NCI-H524 treated with DMSO at 0.1 percent for 48 hours (cell line): ENCODE measurements at regions not wholly inside any gene's neighbourhood (a gene's known extent, or its start where the extent isn't known, plus 50 kb on each side); places are given as distances from the start of the nearest gene placed in this dataset.

Source experiments
- DNase-seq: peaks from one replicate; lab custom pipeline; 2025; lab: John Stamatoyannopoulos, UW

- DNase-seq = no peak
Measured at GRCh38 chr1:185581020-185581419, 153.2 kb upstream of the HMCN1 start.

GRCh38 chr1:185578293-185578692, 155.9 kb upstream of the HMCN1 start:
- no peak for DNase-seq

- DNase-seq = no peak
Measured at GRCh38 chr1:185574139-185574875, 159.9 kb upstream of the HMCN1 start.

- DNase-seq = no peak
Measured at GRCh38 chr1:185573677-185574076, 160.5 kb upstream of the HMCN1 start.

GRCh38 chr1:185573162-185573561, 161.0 kb upstream of the HMCN1 start:
- DNase-seq = no peak

GRCh38 chr1:185570962-185571361, 163.2 kb upstream of the HMCN1 start:
- DNase-seq = no peak

- DNase-seq = no peak
Measured at GRCh38 chr1:185568155-185569123, 165.8 kb upstream of the HMCN1 start.

- no peak for DNase-seq
Measured at GRCh38 chr1:185567440-185567839, 166.8 kb upstream of the HMCN1 start.

- DNase-seq = no peak
Measured at GRCh38 chr1:185566995-185567394, 167.2 kb upstream of the HMCN1 start.

- no peak for DNase-seq
Measured at GRCh38 chr1:185565302-185565701, 168.9 kb upstream of the HMCN1 start.

GRCh38 chr1:185564816-185565215, 169.4 kb upstream of the HMCN1 start:
- DNase-seq = no peak

GRCh38 chr1:185562461-185563359, 171.5 kb upstream of the HMCN1 start:
- no peak for DNase-seq

GRCh38 chr1:185561629-185562028, 172.6 kb upstream of the HMCN1 start:
- DNase-seq = no peak

- DNase-seq = no peak
Measured at GRCh38 chr1:185560760-185561159, 173.4 kb upstream of the HMCN1 start.

GRCh38 chr1:185559684-185560331, 174.4 kb upstream of the HMCN1 start:
- no peak for DNase-seq

- DNase-seq = no peak
Measured at GRCh38 chr1:185559151-185559550, 175.0 kb upstream of the HMCN1 start.

GRCh38 chr1:185556561-185556960, 177.6 kb upstream of the HMCN1 start:
- DNase-seq = no peak

- DNase-seq = no peak
Measured at GRCh38 chr1:185555743-185556142, 178.4 kb upstream of the HMCN1 start.

GRCh38 chr1:185551008-185551407, 183.2 kb upstream of the HMCN1 start:
- no peak for DNase-seq

- no peak for DNase-seq
Measured at GRCh38 chr1:185549906-185550305, 184.3 kb upstream of the HMCN1 start.

GRCh38 chr1:185546029-185546428, 188.2 kb upstream of the HMCN1 start:
- no peak for DNase-seq
